ENCODE measurements at regions not wholly inside any gene's neighbourhood (a gene's known extent, or its start where the extent isn't known, plus 50 kb on each side); places are given as distances from the start of the nearest gene placed in this dataset.

DNA sequence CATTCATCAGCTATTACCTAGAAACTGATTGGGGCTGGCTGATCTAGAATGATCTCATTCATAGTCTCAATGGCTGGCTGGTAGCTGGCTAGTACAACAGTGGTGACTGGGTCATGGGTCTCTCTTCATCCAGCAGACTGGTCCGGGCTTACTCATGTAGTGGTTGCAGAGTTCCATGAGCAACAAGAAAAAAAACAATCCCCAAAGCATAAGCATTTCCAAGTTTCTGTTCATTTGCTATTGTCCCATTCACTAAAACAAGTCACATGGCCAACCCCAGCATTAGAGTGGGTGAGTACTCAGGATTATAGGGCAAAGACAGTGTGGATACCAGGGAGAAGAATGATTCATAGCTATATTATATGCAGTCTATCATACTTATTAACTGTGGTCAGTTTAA is 85.2 kb upstream of the SEMA3C start:
- Histone ChIP-seq H3K4me1 (peaks cover 0 to 43% (median 36%) of the 10 kb centered on the region in 4 donors), H3K36me3 (no peaks in the 10 kb centered on the region), H3K27ac (replicated peaks in 1 of 4) (no peak overlapping the region), H3K9me3 (no peaks in the 10 kb centered on the region), H3K27me3 (no peaks in the 10 kb centered on the region), H3K4me3 (no peak overlapping the region)
- intact Hi-C loops (cut with DNase I): no loop called here
- 80% methylated on average over 1 of the region's 1 CpG for WGBS
- TF ChIP-seq, protein P1, sequence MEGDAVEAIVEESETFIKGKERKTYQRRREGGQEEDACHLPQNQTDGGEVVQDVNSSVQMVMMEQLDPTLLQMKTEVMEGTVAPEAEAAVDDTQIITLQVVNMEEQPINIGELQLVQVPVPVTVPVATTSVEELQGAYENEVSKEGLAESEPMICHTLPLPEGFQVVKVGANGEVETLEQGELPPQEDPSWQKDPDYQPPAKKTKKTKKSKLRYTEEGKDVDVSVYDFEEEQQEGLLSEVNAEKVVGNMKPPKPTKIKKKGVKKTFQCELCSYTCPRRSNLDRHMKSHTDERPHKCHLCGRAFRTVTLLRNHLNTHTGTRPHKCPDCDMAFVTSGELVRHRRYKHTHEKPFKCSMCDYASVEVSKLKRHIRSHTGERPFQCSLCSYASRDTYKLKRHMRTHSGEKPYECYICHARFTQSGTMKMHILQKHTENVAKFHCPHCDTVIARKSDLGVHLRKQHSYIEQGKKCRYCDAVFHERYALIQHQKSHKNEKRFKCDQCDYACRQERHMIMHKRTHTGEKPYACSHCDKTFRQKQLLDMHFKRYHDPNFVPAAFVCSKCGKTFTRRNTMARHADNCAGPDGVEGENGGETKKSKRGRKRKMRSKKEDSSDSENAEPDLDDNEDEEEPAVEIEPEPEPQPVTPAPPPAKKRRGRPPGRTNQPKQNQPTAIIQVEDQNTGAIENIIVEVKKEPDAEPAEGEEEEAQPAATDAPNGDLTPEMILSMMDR (IDR thresholded peaks at IDR 0.05): no peak
- TF ChIP-seq POLR2AphosphoS5 (IDR thresholded peaks at IDR 0.05) (no peak), POLR2A (IDR thresholded peaks at IDR 0.05; ENCODE audit: low read depth) (no peak), EP300 (IDR thresholded peaks at IDR 0.05) (no peak)
- no peak for DNase-seq (ENCODE audit: extremely low spot score)

DNA sequence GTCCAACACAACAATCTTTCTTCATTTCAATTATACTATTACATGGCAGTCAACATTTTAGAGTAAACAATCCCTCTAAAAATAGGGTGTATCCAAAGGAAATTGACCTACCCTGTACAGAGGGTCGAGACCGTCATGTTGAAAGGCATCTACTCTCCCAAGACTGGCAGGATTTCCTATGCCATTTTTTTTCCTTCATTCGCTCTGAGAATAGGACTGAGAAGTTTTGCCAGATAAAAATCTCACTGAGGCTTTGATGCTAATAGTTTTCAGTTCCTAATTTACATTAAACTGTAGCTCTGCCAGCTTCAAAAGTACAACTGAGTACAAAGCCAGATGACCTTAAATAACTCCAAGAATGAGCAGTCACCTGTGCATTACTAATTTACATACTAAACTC is 84.5 kb upstream of the SEMA3C start:
- H3K27ac ChIP-seq (replicated peaks in 1 of 4): no peak overlapping the region
- TF ChIP-seq, protein P1 (IDR thresholded peaks at IDR 0.05): no peak
- TF ChIP-seq POLR2A (IDR thresholded peaks at IDR 0.05; ENCODE audit: low read depth) (no peak), POLR2AphosphoS5 (IDR thresholded peaks at IDR 0.05) (no peak), EP300 (IDR thresholded peaks at IDR 0.05) (no peak)
- H3K9me3 ChIP-seq: no peaks in the 10 kb centered on the region
- DNase-seq (ENCODE audit: extremely low spot score): no peak
- intact Hi-C loops (cut with DNase I): no loop called here
- whole genome bisulfite sequencing: 36% methylated on average over 3 of the region's 3 CpGs
- no peaks in the 10 kb centered on the region for H3K27me3 ChIP-seq
- no peaks in the 10 kb centered on the region for H3K36me3 ChIP-seq
- peaks cover 0 to 43% (median 36%) of the 10 kb centered on the region in 4 donors for H3K4me1 ChIP-seq
- no peak overlapping the region for H3K4me3 ChIP-seq

DNA sequence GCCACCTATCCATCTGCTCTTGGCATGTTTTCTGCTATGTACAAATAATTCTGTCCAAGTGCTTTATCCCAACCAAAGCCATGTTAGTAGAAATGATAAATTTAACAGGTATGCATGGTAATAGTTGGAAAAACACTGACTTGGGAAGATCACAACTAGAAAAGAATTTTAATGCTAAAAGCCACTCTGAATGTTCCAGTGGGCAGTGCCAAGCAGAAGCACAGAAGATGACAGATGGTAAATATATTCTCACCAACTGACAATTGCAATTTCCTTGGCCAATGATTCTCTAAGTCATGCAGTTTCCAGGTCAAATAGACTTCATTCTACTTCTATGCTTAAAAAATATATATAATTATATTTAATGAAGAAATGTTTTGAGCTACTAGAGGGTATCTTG is 83.6 kb upstream of the SEMA3C start:
- Histone ChIP-seq H3K36me3 (no peaks in the 10 kb centered on the region), H3K27me3 (no peaks in the 10 kb centered on the region), H3K4me3 (no peak overlapping the region), H3K9me3 (no peaks in the 10 kb centered on the region), H3K27ac (replicated peaks in 1 of 4) (no peak overlapping the region), H3K4me1 (peaks cover 0 to 42% (median 35%) of the 10 kb centered on the region in 4 donors)
- DNase-seq (ENCODE audit: extremely low spot score): no peak
- no peak for TF ChIP-seq POLR2AphosphoS5 (IDR thresholded peaks at IDR 0.05)
- TF ChIP-seq EP300 (IDR thresholded peaks at IDR 0.05): no peak
- TF ChIP-seq POLR2A (IDR thresholded peaks at IDR 0.05; ENCODE audit: low read depth): no peak
- intact Hi-C loops (cut with DNase I): no loop called here

DNA sequence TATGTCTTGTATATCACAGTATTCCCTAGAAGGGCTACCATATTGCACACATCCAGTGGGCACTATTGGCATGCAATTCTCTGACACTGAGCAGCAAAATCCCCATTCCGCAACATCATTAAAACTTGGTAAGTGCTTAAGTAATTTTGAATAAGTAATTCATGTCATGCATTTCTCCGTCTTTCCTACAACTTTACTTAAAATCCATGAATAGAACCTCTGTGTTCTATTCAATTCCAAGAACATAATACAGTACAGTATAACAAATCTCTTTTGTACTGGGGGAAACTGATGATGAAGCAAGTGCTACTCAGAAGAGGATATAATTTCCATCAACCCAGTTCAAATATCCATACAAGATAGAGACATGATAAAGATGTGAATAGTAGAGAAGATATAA is 80.9 kb upstream of the SEMA3C start:
- 94% methylated on average over 2 of the region's 2 CpGs for WGBS
- Histone ChIP-seq H3K27ac (replicated peaks in 1 of 4) (no peak overlapping the region), H3K4me1 (peaks cover 0 to 27% (median 19%) of the 10 kb centered on the region in 4 donors), H3K27me3 (no peaks in the 10 kb centered on the region), H3K9me3 (no peaks in the 10 kb centered on the region), H3K4me3 (no peak overlapping the region), H3K36me3 (no peaks in the 10 kb centered on the region)
- DNase-seq (ENCODE audit: extremely low spot score): no peak
- intact Hi-C loops (cut with DNase I): no loop called here
- no peak for TF ChIP-seq POLR2AphosphoS5 (IDR thresholded peaks at IDR 0.05)
- no peak for TF ChIP-seq POLR2A (IDR thresholded peaks at IDR 0.05; ENCODE audit: low read depth)
- TF ChIP-seq EP300 (IDR thresholded peaks at IDR 0.05): no peak
- TF ChIP-seq, protein P1 (IDR thresholded peaks at IDR 0.05): no peak

DNA sequence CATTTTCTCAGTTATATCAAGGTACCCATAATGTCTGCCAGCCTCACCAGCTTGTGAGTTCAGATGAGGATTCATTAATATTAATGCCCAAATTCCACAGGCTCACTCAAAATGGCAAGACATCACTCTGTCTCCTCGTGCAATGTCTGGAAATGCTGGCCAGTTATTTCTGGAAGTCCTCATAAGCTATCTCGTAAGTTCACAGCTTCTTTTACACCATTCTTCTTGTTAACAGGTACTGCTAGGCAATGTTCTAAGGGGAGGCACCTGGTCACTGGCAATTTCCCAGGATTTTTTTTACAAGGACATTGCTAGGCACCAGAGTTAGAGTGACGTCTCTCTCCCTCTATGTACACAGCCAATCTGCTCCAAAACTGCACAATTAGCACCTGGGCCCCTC is 80.2 kb upstream of the SEMA3C start:
- H3K36me3 ChIP-seq: no peaks in the 10 kb centered on the region
- H3K27me3 ChIP-seq: no peaks in the 10 kb centered on the region
- no peaks in the 10 kb centered on the region for H3K9me3 ChIP-seq
- no peak overlapping the region for H3K4me3 ChIP-seq
- H3K4me1 ChIP-seq: peaks cover 0 to 21% (median 13%) of the 10 kb centered on the region in 4 donors
- TF ChIP-seq POLR2A (IDR thresholded peaks at IDR 0.05; ENCODE audit: low read depth): no peak
- TF ChIP-seq EP300 (IDR thresholded peaks at IDR 0.05): no peak
- TF ChIP-seq, protein P1 (IDR thresholded peaks at IDR 0.05): no peak
- TF ChIP-seq POLR2AphosphoS5 (IDR thresholded peaks at IDR 0.05): no peak
- no peak overlapping the region for H3K27ac ChIP-seq (replicated peaks in 1 of 4)
- intact Hi-C loops (cut with DNase I): no loop called here
- 87% methylated on average over 3 of the region's 3 CpGs for WGBS
- no peak for DNase-seq (ENCODE audit: extremely low spot score)

Data from esophagus muscularis mucosa (tissue), 4 donors.